DND-41 (cell line): ENCODE measurements at regions not wholly inside any gene's neighbourhood (a gene's known extent, or its start where the extent isn't known, plus 50 kb on each side); places are given as distances from the start of the nearest gene placed in this dataset.

Experiments
- EZH2 ChIP-seq: IDR thresholded peaks from 3 replicates; pipeline ENCODE4 v1.6.1; 2012; ENCODE audit warnings: borderline replicate concordance, low read depth, mild to moderate bottlenecking, moderate library complexity, low read length, inconsistent platforms; ENCODE audit not compliant: severe bottlenecking
- TF ChIP-seq, protein P1 (sequence below): IDR thresholded peaks from 2 replicates; pipeline ENCODE4 v1.5.1; 2012; ENCODE audit warnings: borderline replicate concordance, low read length, moderate library complexity, mild to moderate bottlenecking; ENCODE audit not compliant: poor library complexity, severe bottlenecking; ENCODE audit errors: extremely low read depth

DNA sequence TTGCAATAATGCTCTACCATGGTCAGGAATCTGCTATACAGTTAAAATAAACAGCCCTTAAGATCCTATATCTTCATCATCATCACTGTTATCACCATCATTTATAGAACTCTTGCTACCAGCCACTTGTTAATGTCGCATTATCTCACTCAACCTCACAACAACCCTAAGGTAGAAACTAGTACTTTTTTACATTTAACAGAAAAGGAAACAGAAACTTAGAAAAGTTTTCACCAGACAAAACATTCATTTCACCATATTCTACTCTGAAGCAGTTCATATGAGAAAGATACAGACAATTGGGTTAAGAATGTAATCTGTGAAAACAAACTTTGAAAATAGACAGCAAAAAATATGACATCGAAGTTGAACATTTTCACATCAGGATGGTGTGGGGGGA is 262.6 kb downstream of the ATG4C start:
- TF ChIP-seq, protein P1, sequence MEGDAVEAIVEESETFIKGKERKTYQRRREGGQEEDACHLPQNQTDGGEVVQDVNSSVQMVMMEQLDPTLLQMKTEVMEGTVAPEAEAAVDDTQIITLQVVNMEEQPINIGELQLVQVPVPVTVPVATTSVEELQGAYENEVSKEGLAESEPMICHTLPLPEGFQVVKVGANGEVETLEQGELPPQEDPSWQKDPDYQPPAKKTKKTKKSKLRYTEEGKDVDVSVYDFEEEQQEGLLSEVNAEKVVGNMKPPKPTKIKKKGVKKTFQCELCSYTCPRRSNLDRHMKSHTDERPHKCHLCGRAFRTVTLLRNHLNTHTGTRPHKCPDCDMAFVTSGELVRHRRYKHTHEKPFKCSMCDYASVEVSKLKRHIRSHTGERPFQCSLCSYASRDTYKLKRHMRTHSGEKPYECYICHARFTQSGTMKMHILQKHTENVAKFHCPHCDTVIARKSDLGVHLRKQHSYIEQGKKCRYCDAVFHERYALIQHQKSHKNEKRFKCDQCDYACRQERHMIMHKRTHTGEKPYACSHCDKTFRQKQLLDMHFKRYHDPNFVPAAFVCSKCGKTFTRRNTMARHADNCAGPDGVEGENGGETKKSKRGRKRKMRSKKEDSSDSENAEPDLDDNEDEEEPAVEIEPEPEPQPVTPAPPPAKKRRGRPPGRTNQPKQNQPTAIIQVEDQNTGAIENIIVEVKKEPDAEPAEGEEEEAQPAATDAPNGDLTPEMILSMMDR, result no peak
- no peak for TF ChIP-seq EZH2
